ENCODE measurements at regions not wholly inside any gene's neighbourhood (a gene's known extent, or its start where the extent isn't known, plus 50 kb on each side); places are given as distances from the start of the nearest gene placed in this dataset.
A peak's percentile ranks its signal among the peaks of the same experiment; 100 is the strongest.

DNA sequence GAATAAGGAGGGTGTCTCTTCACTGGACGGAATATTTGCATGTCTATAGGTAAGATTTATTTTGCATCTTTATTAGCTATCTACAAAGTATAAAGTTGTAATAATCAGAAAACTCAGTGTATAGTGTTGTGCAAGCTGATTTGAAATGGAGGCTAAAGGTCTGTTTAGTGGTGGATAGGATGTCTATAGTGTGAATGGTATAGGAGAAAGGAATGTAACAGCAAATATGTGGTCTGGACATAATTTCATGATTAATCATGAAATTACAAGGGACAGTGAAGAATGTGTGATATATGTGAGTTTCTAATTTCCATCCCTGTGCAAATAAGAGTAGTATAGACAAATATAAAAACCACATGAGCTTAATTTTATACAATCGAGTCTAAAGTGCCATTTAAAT is 79.3 kb upstream of the CAMK2D start:
- no peaks in the 10 kb centered on the region for H3K9me3 ChIP-seq (ENCODE audit: control insufficient read depth, insufficient read depth, low read length)
- ChIA-PET POLR2A (interaction anchor here (1.1 kb wide), 1 partner anchor 56 kb away, joined by 3 read pairs; no protein-coding TSS in a partner anchor), CTCF (interaction anchor here (0.6 to 1.4 kb wide), 2 partner anchors 53 to 544 kb away, joined by 3 to 4 read pairs; no protein-coding TSS in a partner anchor)
- H3K27me3 ChIP-seq (ENCODE audit: control insufficient read depth, insufficient read depth, low read length): no peaks in the 10 kb centered on the region
- TF ChIP-seq CTCF (IDR thresholded peaks at IDR 0.05; ENCODE audit: low read depth, low read length): no peak
- no peak overlapping the region for H3K27ac ChIP-seq (ENCODE audit: low read depth, low read length)
- H3K4me3 ChIP-seq (ENCODE audit: low read depth, low read length): no peak overlapping the region
- no peak for DNase-seq (ENCODE audit: low read depth, low spot score)

GRCh38 chr4:113838460-113838859 is 76.9 kb upstream of the CAMK2D start:
- Histone ChIP-seq H3K27me3 (ENCODE audit: control insufficient read depth, insufficient read depth, low read length) (no peaks in the 10 kb centered on the region), H3K9me3 (ENCODE audit: control insufficient read depth, insufficient read depth, low read length) (no peaks in the 10 kb centered on the region), H3K4me3 (ENCODE audit: low read depth, low read length) (no peak overlapping the region), H3K27ac (ENCODE audit: low read depth, low read length) (no peak overlapping the region)
- no peak for TF ChIP-seq CTCF (IDR thresholded peaks at IDR 0.05; ENCODE audit: low read depth, low read length)
- no peak for DNase-seq (ENCODE audit: low read depth, low spot score)
- ChIA-PET POLR2A (no interaction called here), CTCF (no interaction called here)

- CTCF ChIA-PET: interaction anchor here (0.9 kb wide), 1 partner anchor 541 kb away, joined by 3 read pairs; no protein-coding TSS in a partner anchor
These were observed 75.9 kb upstream of the CAMK2D start for GRCh38 chr4:113837397-113837796.

GRCh38 chr4:113835005-113835404 is 73.5 kb upstream of the CAMK2D start:
- CTCF ChIA-PET: interaction anchor here (2.5 kb wide), 1 partner anchor 287 kb away, joined by 7 read pairs; no protein-coding TSS in a partner anchor
- POLR2A ChIA-PET: interaction anchor here (1.1 to 1.4 kb wide), 2 partner anchors 51 to 53 kb away, joined by 4 to 5 read pairs; no protein-coding TSS in a partner anchor
- no peak overlapping the region for H3K27ac ChIP-seq (ENCODE audit: low read depth, low read length)

More at GRCh38 chr4:113837397-113837796, 75.9 kb upstream of the CAMK2D start:
- peak; percentile 69 for DNase-seq (ENCODE audit: low read depth, low spot score)
- no peak for TF ChIP-seq CTCF (IDR thresholded peaks at IDR 0.05; ENCODE audit: low read depth, low read length)
- Histone ChIP-seq H3K27me3 (ENCODE audit: control insufficient read depth, insufficient read depth, low read length) (no peaks in the 10 kb centered on the region), H3K4me3 (ENCODE audit: low read depth, low read length) (no peak overlapping the region), H3K9me3 (ENCODE audit: control insufficient read depth, insufficient read depth, low read length) (no peaks in the 10 kb centered on the region), H3K27ac (ENCODE audit: low read depth, low read length) (peak overlapping the region; percentile 4)
- POLR2A ChIA-PET: no interaction called here

More at GRCh38 chr4:113835005-113835404, 73.5 kb upstream of the CAMK2D start:
- no peak overlapping the region for H3K4me3 ChIP-seq (ENCODE audit: low read depth, low read length)
- H3K27me3 ChIP-seq (ENCODE audit: control insufficient read depth, insufficient read depth, low read length): no peaks in the 10 kb centered on the region
- peak; percentile 17; the same call in 1 of the 2 replicates for TF ChIP-seq CTCF (IDR thresholded peaks at IDR 0.05; ENCODE audit: low read depth, low read length)
- DNase-seq (ENCODE audit: low read depth, low spot score): no peak
- no peaks in the 10 kb centered on the region for H3K9me3 ChIP-seq (ENCODE audit: control insufficient read depth, insufficient read depth, low read length)

Measured in AG04450 (cell line).